IMR-90 (cell line): ENCODE measurements at regions not wholly inside any gene's neighbourhood (a gene's known extent, or its start where the extent isn't known, plus 50 kb on each side); places are given as distances from the start of the nearest gene placed in this dataset.

ENCODE experiments used
- ATAC-seq: fragments of 200-7000 bp; cut with Tn5 transposase; 2 replicates; pipeline ENCODE4 v1.9.1; 2020; ENCODE audit warnings: low read depth, mild to moderate bottlenecking, moderate library complexity
- BruUV-seq: library from RNA; stranded (reverse); fragments of 400-500 nt; replicated peaks from 2 replicates; lab custom pipeline; 2021; lab: Mats Ljungman, UMichigan
- CTCF ChIA-PET: fragments of 300-600 bp; formaldehyde crosslinking; extraction: SDS; loops from one replicate; lab custom pipeline; 2021; ENCODE audit warnings: antibody characterized with exemption; lab: Yijun Ruan, JAX
- POLR2A ChIA-PET: fragments of 300-600 bp; sonication (Branson Sonifier 250); formaldehyde crosslinking; loops from one replicate; lab custom pipeline; 2022; ENCODE audit warnings: antibody characterized with exemption; ENCODE audit not compliant: unreplicated experiment; lab: Charles Lee
- DNase-seq: peaks from one replicate; pipeline ENCODE4 v3.0.0; 2013
- H2AFZ ChIP-seq: replicated peaks from 2 replicates; pipeline ENCODE3; 2013; ENCODE audit warnings: low read length, mild to moderate bottlenecking; ENCODE audit not compliant: poor library complexity
- H2AK5ac ChIP-seq: 2 replicates; pipeline ENCODE4 v1.6.1; 2013; ENCODE audit warnings: low read depth, low read length, inconsistent platforms
- H2AK9ac ChIP-seq: replicated peaks from 2 replicates; pipeline ENCODE3; 2013; ENCODE audit warnings: mild to moderate bottlenecking, low read depth, low read length, moderate library complexity; ENCODE audit not compliant: poor library complexity
- H2BK120ac ChIP-seq: 2 replicates; pipeline ENCODE4 v1.6.1; 2013; ENCODE audit warnings: low read depth, low read length, inconsistent platforms
- H2BK15ac ChIP-seq: 3 replicates; pipeline ENCODE4 v1.6.1; 2013; ENCODE audit warnings: low read depth, low read length, inconsistent platforms
- H2BK20ac ChIP-seq: 2 replicates; pipeline ENCODE4 v1.6.1; 2013; ENCODE audit warnings: low read depth, mild to moderate bottlenecking, inconsistent platforms, low read length, moderate library complexity
- H2BK5ac ChIP-seq: 2 replicates; pipeline ENCODE4 v1.6.1; 2013; ENCODE audit warnings: mild to moderate bottlenecking, low read depth, low read length, inconsistent platforms; ENCODE audit not compliant: poor library complexity, severe bottlenecking
- H3K14ac ChIP-seq: replicated peaks from 2 replicates; pipeline ENCODE4 v1.6.1; 2013; ENCODE audit warnings: low read depth, low read length, inconsistent platforms
- H3K18ac ChIP-seq: 2 replicates; pipeline ENCODE4 v1.6.1; 2013; ENCODE audit warnings: low read depth, low read length, control low read depth
- H3K23ac ChIP-seq: 2 replicates; pipeline ENCODE4 v1.6.1; 2013; ENCODE audit warnings: low read depth, low read length, inconsistent platforms
- H3K27ac ChIP-seq: 2 replicates; pipeline ENCODE4 v1.5.1; 2013; ENCODE audit warnings: mild to moderate bottlenecking, control low read depth, low read length; ENCODE audit not compliant: insufficient read depth
- H3K27me3 ChIP-seq: 2 replicates; pipeline ENCODE4 v1.6.1; 2013; ENCODE audit warnings: low read length; ENCODE audit not compliant: control insufficient read depth, insufficient read depth
- H3K36me3 ChIP-seq: 2 replicates; pipeline ENCODE4 v1.6.1; 2013; ENCODE audit warnings: low read length, mixed read lengths; ENCODE audit not compliant: control insufficient read depth, insufficient read depth
- H3K4ac ChIP-seq: 2 replicates; pipeline ENCODE4 v1.6.1; 2013; ENCODE audit warnings: low read depth, low read length, inconsistent platforms
- H3K4me1 ChIP-seq: 2 replicates; pipeline ENCODE4 v1.6.1; 2013; ENCODE audit warnings: low read length, mixed read lengths; ENCODE audit not compliant: control insufficient read depth, insufficient read depth
- H3K4me2 ChIP-seq: 2 replicates; pipeline ENCODE4 v1.6.1; 2013; ENCODE audit warnings: low read depth, mild to moderate bottlenecking, control low read depth, low read length, moderate library complexity
- H3K4me3 ChIP-seq: 2 replicates; pipeline ENCODE4 v1.5.1; 2013; ENCODE audit warnings: low read depth, mild to moderate bottlenecking, control low read depth, low read length, moderate library complexity; ENCODE audit not compliant: insufficient read depth
- H3K56ac ChIP-seq: 2 replicates; pipeline ENCODE4 v1.6.1; 2013; ENCODE audit warnings: low read length, inconsistent platforms; ENCODE audit not compliant: insufficient read depth; ENCODE audit errors: extremely low read depth
- H3K79me1 ChIP-seq, 2 experiments: 2 replicates each; pipeline ENCODE4 v1.6.1; 2013; ENCODE audit warnings: low read length in 2 of 2, inconsistent platforms in 1 of 2, low read depth in 1 of 2
- H3K9ac ChIP-seq: 2 replicates; pipeline ENCODE4 v1.6.1; 2013; ENCODE audit warnings: low read depth, low read length, control low read depth
- H3K9me1 ChIP-seq: 2 replicates; pipeline ENCODE4 v1.6.1; 2013; ENCODE audit warnings: low read length, inconsistent platforms; ENCODE audit not compliant: insufficient read depth
- H3K9me3 ChIP-seq: 2 replicates; pipeline ENCODE4 v1.6.1; 2013; ENCODE audit warnings: low read length; ENCODE audit not compliant: control insufficient read depth, insufficient read depth
- H4K20me1 ChIP-seq: 2 replicates; pipeline ENCODE4 v1.6.1; 2013; ENCODE audit warnings: low read length, inconsistent platforms; ENCODE audit not compliant: insufficient read depth
- H4K5ac ChIP-seq: 2 replicates; pipeline ENCODE4 v1.6.1; 2013; ENCODE audit warnings: mild to moderate bottlenecking, low read depth, low read length, control low read depth
- H4K8ac ChIP-seq, 2 experiments: 2 replicates each; pipeline ENCODE4 v1.6.1; 2013; ENCODE audit warnings: low read depth in 2 of 2, low read length in 2 of 2, control low read depth in 1 of 2, inconsistent platforms in 1 of 2
- H4K91ac ChIP-seq: 2 replicates; pipeline ENCODE4 v1.6.1; 2013; ENCODE audit warnings: low read depth, low read length, inconsistent platforms; ENCODE audit not compliant: insufficient read depth
- MXI1 ChIP-seq: IDR thresholded peaks from 2 replicates; pipeline ENCODE4 v1.6.1; 2012; ENCODE audit warnings: low read depth, mild to moderate bottlenecking, low read length, moderate library complexity, borderline replicate concordance
- USF2 ChIP-seq: fragments of 150-350 bp; IDR thresholded peaks from 2 replicates; pipeline ENCODE4 v1.6.1; 2017; ENCODE audit warnings: mild to moderate bottlenecking, antibody characterized with exemption, low read length, low read depth
- WGBS, 2 experiments: methylation state at CpG; one replicate each; pipeline versions ENCODE4 v1.1.5 to v1.1.7; 2013; ENCODE audit warnings: missing lambda C conversion rate in 2 of 2; ENCODE audit not compliant: insufficient read length in 1 of 2; ENCODE audit errors: extremely low coverage in 2 of 2; 5-methylcytosine and 5-hydroxymethylcytosine counted together
- dilution Hi-C: fragments of 300-500 bp; cut with HindIII; formaldehyde crosslinking; loops from one replicate; pipeline ENCODE4 v1.14.3; 2018; ENCODE audit warnings: low sequenced_read_pairs; ENCODE audit not compliant: unreplicated experiment
- in situ Hi-C: fragments of 300-500 bp; cut with MboI; formaldehyde crosslinking; loops from 3 replicates; pipeline ENCODE4 v1.14.3; 2019; ENCODE audit warnings: low sequenced_read_pairs, inconsistent platforms, mixed read lengths
- intact Hi-C: fragments of 100-400 bp; cut with micrococcal nuclease; formaldehyde crosslinking; loops from 2 replicates; pipeline ENCODE4 v1.10.0; 2022

- intact Hi-C loops = no loop called here
- Histone ChIP-seq H2AK5ac (peak overlapping the region; percentile 61; the same call in 1 of the 2 replicates), H2BK20ac (peak overlapping the region; percentile 75; the same call in 1 of the 2 replicates), H3K4me1 (peaks cover 4% of the 10 kb centered on the region; the same call in 1 of the 2 replicates), H3K23ac (no peak overlapping the region), H2BK120ac (peak overlapping the region; percentile 70; the same call in 1 of the 2 replicates), H3K4ac (peak overlapping the region; percentile 42; the same call in 1 of the 2 replicates), H2AK9ac (no peak overlapping the region), H4K5ac (no peak overlapping the region), H3K9me1 (no peaks in the 10 kb centered on the region), H3K4me3 (no peak overlapping the region), H3K79me1 (no peaks in the 10 kb centered on the region; a peak in 1 of 4 replicates), H4K8ac (peak overlapping the region in 1 of 2 experiments; percentile 56; a peak in 1 of 4 replicates), H3K18ac (peak overlapping the region; percentile 80; the same call in 1 of the 2 replicates), H3K9ac (no peak overlapping the region), H2AFZ (no peak overlapping the region), H3K56ac (no peak overlapping the region; the same call in 1 of the 2 replicates), H3K27ac (no peak overlapping the region), H3K4me2 (no peak overlapping the region), H3K9me3 (no peaks in the 10 kb centered on the region), H3K27me3 (no peaks in the 10 kb centered on the region), H4K20me1 (no peaks in the 10 kb centered on the region), H3K14ac (peak overlapping the region; percentile 64; the same call in 1 of the 2 replicates), H4K91ac (peak overlapping the region; percentile 39; the same call in 1 of the 2 replicates), H2BK5ac (peak overlapping the region; percentile 33), H3K36me3 (no peaks in the 10 kb centered on the region), H2BK15ac (peak overlapping the region; percentile 90; the same call in 1 of the 3 replicates)
- CTCF ChIA-PET = no interaction called here
- ATAC-seq (no peak), DNase-seq (no peak)
- in situ Hi-C loops = no loop called here
- TF ChIP-seq USF2 (peak; percentile 46; the same call in 1 of the 2 replicates), MXI1 (no peak)
- 50% methylated on average over 2 of the region's 3 CpGs; no CpG with 5 or more reads in 1 of the 2 experiments for WGBS, 2 experiments
- POLR2A ChIA-PET = no interaction called here
- dilution Hi-C loops = no loop called here
- BruUV-seq = no TSS peak
Observed at GRCh38 chr1:162993846-162994245, 75.3 kb upstream of the RGS4 start.
